Neural cell (in vitro differentiated cells): ENCODE measurements at regions not wholly inside any gene's neighbourhood (a gene's known extent, or its start where the extent isn't known, plus 50 kb on each side); places are given as distances from the start of the nearest gene placed in this dataset.

Experiments
- H2AFZ ChIP-seq: fragments of 200-600, 300-800 bp; sonication (generic), shearing (Covaris generic); 2 replicates; pipeline ENCODE4 v1.6.0; 2014; ENCODE audit warnings: low read depth, mild to moderate bottlenecking, antibody characterized with exemption, low read length, moderate library complexity
- H3F3A ChIP-seq: fragments of 200-600 bp; shearing (Covaris generic); 2 replicates; pipeline ENCODE4 v1.6.1; 2016; ENCODE audit warnings: mild to moderate bottlenecking, moderate library complexity, mixed read lengths, antibody characterized with exemption, low read length; ENCODE audit not compliant: insufficient read depth, poor library complexity, severe bottlenecking
- H3K27ac ChIP-seq: fragments of 200-600, 300-800 bp; sonication (generic), shearing (Covaris generic); 2 replicates; pipeline ENCODE4 v1.5.1; 2014; ENCODE audit warnings: mild to moderate bottlenecking, low read length, moderate library complexity
- H3K27me3 ChIP-seq: fragments of 300-800, 200-600 bp; sonication (generic), shearing (Covaris generic); 2 replicates; pipeline ENCODE4 v1.6.0; 2014; ENCODE audit warnings: mild to moderate bottlenecking, low read depth, low read length, moderate library complexity; ENCODE audit not compliant: insufficient read depth
- H3K36me3 ChIP-seq: fragments of 300-800, 200-600 bp; sonication (generic), shearing (Covaris generic); 2 replicates; pipeline ENCODE4 v1.5.1; 2014; ENCODE audit warnings: mild to moderate bottlenecking, antibody characterized with exemption, low read length, moderate library complexity; ENCODE audit not compliant: insufficient read depth
- H3K4me2 ChIP-seq: fragments of 300-800, 200-600 bp; sonication (generic), shearing (Covaris generic); 2 replicates; pipeline ENCODE4 v1.6.0; 2014; ENCODE audit warnings: mild to moderate bottlenecking, low read length
- H3K4me3 ChIP-seq: fragments of 300-800, 200-600 bp; sonication (generic), shearing (Covaris generic); 2 replicates; pipeline ENCODE4 v1.5.1; 2014; ENCODE audit warnings: mild to moderate bottlenecking, low read length, moderate library complexity
- H3K79me2 ChIP-seq: fragments of 200-600 bp; shearing (Covaris generic); replicated peaks from 2 replicates; pipeline ENCODE4 v1.6.0; 2014; ENCODE audit warnings: mild to moderate bottlenecking, low read length, moderate library complexity; ENCODE audit not compliant: insufficient read depth
- H3K9ac ChIP-seq: fragments of 300-800, 200-600 bp; sonication (generic), shearing (Covaris generic); 2 replicates; pipeline ENCODE4 v1.6.1; 2016; ENCODE audit warnings: mild to moderate bottlenecking, low read length, mixed read lengths
- H3K9me2 ChIP-seq: fragments of 200-600 bp; shearing (Covaris generic); 2 replicates; pipeline ENCODE4 v1.6.1; 2016; ENCODE audit warnings: mild to moderate bottlenecking, low read length, mixed read lengths; ENCODE audit not compliant: insufficient read depth
- H3K9me3 ChIP-seq: fragments of 200-600, 300-800 bp; sonication (generic), shearing (Covaris generic); 2 replicates; pipeline ENCODE4 v1.6.1; 2016; ENCODE audit warnings: mild to moderate bottlenecking, mixed run types, low read length, moderate library complexity, mixed read lengths
- H4K20me1 ChIP-seq: fragments of 200-600 bp; shearing (Covaris generic); 2 replicates; pipeline ENCODE4 v1.6.1; 2016; ENCODE audit warnings: mild to moderate bottlenecking, mixed run types; ENCODE audit not compliant: insufficient read depth
- CTCF ChIP-seq: fragments of 450-650 bp; IDR thresholded peaks from 2 replicates; pipeline ENCODE4 v1.5.1; 2014; ENCODE audit warnings: antibody characterized with exemption, mild to moderate bottlenecking, moderate library complexity; ENCODE audit not compliant: poor library complexity, severe bottlenecking
- EP300 ChIP-seq: fragments of 450-650 bp; conservative IDR thresholded peaks from 2 replicates; pipeline ENCODE4 v1.6.1; 2014; ENCODE audit warnings: antibody characterized with exemption, mild to moderate bottlenecking, moderate library complexity; ENCODE audit not compliant: poor library complexity, severe bottlenecking
- EZH2 ChIP-seq: fragments of 200-600, 300-800 bp; shearing (Covaris generic), sonication (generic); IDR thresholded peaks from 2 replicates; pipeline ENCODE4 v1.6.1; 2014; ENCODE audit warnings: antibody characterized with exemption, low read length, borderline replicate concordance, mild to moderate bottlenecking; ENCODE audit not compliant: insufficient read depth, poor library complexity, severe bottlenecking
- MXI1 ChIP-seq: fragments of 450-650 bp; conservative IDR thresholded peaks from 2 replicates; pipeline ENCODE4 v1.6.1; 2014; ENCODE audit warnings: antibody characterized with exemption, mild to moderate bottlenecking; ENCODE audit not compliant: poor library complexity, severe bottlenecking
- POLR2AphosphoS5 ChIP-seq: IDR thresholded peaks from 2 replicates; pipeline ENCODE4 v1.6.1; 2012
- RAD21 ChIP-seq: fragments of 450-650 bp; conservative IDR thresholded peaks from 2 replicates; pipeline ENCODE4 v1.6.1; 2014; ENCODE audit warnings: antibody characterized with exemption, mild to moderate bottlenecking, moderate library complexity
- REST ChIP-seq: IDR thresholded peaks from 2 replicates; pipeline ENCODE4 v1.6.1; 2012; ENCODE audit warnings: borderline replicate concordance
- SMC3 ChIP-seq: fragments of 450-650 bp; conservative IDR thresholded peaks from 2 replicates; pipeline ENCODE4 v1.6.1; 2014; ENCODE audit warnings: antibody characterized with exemption, mild to moderate bottlenecking, moderate library complexity; ENCODE audit not compliant: poor library complexity
- TAF1 ChIP-seq: IDR thresholded peaks from 2 replicates; pipeline ENCODE4 v1.6.1; 2012; ENCODE audit warnings: low read depth

DNA sequence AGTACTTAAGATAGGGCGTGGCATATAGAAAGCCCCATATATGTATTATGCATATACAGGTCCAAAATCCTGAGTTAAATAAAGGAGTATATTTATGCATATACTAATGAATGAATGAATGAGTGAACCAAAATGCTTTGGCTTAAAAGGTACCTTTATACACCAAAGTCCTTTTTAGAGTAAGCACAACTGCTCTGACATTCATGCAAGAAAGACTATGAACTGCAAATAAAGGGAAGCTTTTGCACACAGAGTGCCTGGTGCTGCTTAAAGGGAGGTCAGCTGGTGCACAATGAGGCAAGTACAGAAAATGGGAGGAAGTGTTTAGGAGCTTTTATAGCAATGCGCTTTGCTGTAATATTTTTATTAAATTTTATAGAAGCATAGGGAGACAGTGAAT is 214.0 kb downstream of the KLF13 start:
- Histone ChIP-seq H3F3A (no peaks in the 10 kb centered on the region), H4K20me1 (no peaks in the 10 kb centered on the region), H3K27ac (no peak overlapping the region), H3K9me3 (no peaks in the 10 kb centered on the region), H3K9ac (no peak overlapping the region), H3K36me3 (no peaks in the 10 kb centered on the region), H3K4me2 (no peak overlapping the region), H3K27me3 (no peaks in the 10 kb centered on the region), H2AFZ (no peak overlapping the region), H3K79me2 (no peaks in the 10 kb centered on the region), H3K9me2 (no peaks in the 10 kb centered on the region), H3K4me3 (no peak overlapping the region)
- TF ChIP-seq RAD21, result no peak
- no peak for TF ChIP-seq SMC3
- TF ChIP-seq POLR2AphosphoS5, result no peak
- no peak for TF ChIP-seq MXI1
- no peak for TF ChIP-seq REST
- no peak for TF ChIP-seq EP300
- TF ChIP-seq CTCF, result no peak
- TF ChIP-seq EZH2, result no peak
- no peak for TF ChIP-seq TAF1

GRCh38 chr15:31544361-31544760 is 217.7 kb downstream of the KLF13 start:
- Histone ChIP-seq H4K20me1 (no peaks in the 10 kb centered on the region), H3K4me3 (no peak overlapping the region), H3K27me3 (no peaks in the 10 kb centered on the region), H3K9me2 (no peaks in the 10 kb centered on the region), H3F3A (no peaks in the 10 kb centered on the region), H3K79me2 (no peaks in the 10 kb centered on the region), H2AFZ (no peak overlapping the region), H3K4me2 (no peak overlapping the region), H3K9me3 (no peaks in the 10 kb centered on the region), H3K27ac (no peak overlapping the region), H3K9ac (no peak overlapping the region), H3K36me3 (no peaks in the 10 kb centered on the region)
- TF ChIP-seq CTCF, result no peak
- no peak for TF ChIP-seq TAF1
- TF ChIP-seq REST, result no peak
